ENCODE measurements at regions not wholly inside any gene's neighbourhood (a gene's known extent, or its start where the extent isn't known, plus 50 kb on each side); places are given as distances from the start of the nearest gene placed in this dataset.

DNA sequence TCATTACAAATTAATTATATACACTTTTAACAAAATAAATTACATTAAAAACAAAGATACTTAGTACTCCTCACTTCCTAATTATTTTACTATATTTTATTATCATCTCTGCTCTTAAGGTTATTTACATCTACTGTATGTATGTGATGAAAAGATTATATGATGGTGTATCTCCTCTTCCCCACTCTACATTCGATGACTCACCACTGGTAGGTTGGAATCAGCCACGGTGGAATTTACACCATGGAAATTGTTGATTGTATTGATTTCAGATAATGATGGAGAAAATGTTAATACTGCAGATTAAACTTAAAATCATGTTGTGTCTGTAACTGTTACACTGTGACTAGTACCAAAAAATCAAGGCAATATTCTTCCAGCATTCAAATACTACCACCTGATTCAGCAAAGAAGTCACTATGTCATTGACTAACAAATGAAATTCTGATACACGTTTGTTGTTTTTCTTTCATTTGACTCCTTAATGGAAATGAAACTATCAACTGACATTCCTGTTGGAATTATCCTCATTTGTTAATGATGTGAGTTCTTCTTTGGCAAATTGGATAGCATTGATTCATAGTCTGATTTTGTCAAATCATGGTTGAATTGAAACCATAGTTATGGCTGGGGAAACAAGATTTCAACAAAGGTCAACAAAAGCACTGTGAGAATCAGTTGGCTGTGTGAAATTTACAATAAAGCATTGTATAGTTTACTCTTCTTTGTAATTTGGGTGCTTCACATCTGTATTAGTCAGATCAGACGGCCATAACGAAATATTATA lies 69.0 kb upstream of the NLK start:
- H3F3A ChIP-seq (ENCODE audit: insufficient read depth, low read length, poor library complexity, severe bottlenecking): no peaks in the 10 kb centered on the region
- H3K27ac ChIP-seq (ENCODE audit: low read length): no peak overlapping the region

DNA sequence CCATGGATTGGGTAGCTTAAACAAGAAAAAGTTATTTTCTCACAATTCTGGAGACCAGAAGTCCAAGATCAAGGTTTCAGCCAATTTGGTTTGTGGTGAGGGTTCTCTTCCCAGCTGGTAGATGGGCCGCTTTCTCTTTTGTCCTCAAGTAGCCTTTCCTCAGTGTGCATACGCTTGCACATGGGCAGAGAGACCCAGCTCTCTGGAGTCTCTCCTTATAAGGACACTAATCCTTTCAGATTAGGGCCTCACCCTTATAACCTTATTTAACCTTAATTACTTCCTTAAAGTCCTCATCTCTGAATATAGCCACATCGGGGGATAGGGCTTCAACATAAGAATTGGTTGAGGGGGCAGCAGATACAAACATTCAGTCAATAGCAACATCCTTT lies 68.4 kb upstream of the NLK start:
- Histone ChIP-seq H3K36me3 (ENCODE audit: insufficient read depth, low read length) (no peaks in the 10 kb centered on the region), H3K4me3 (ENCODE audit: low read length) (no peak overlapping the region), H3K9me2 (ENCODE audit: insufficient read depth, low read length) (no peaks in the 10 kb centered on the region), H3K27ac (ENCODE audit: low read length) (no peak overlapping the region), H3K9me3 (ENCODE audit: low read length) (no peaks in the 10 kb centered on the region), H3K79me2 (replicated peaks; ENCODE audit: insufficient read depth, low read length) (no peaks in the 10 kb centered on the region), H3K4me2 (ENCODE audit: low read length) (no peak overlapping the region), H3F3A (ENCODE audit: insufficient read depth, low read length, poor library complexity, severe bottlenecking) (no peaks in the 10 kb centered on the region), H3K27me3 (ENCODE audit: insufficient read depth, low read depth, low read length) (no peaks in the 10 kb centered on the region), H4K20me1 (ENCODE audit: insufficient read depth) (no peaks in the 10 kb centered on the region), H2AFZ (ENCODE audit: low read depth, low read length) (no peak overlapping the region), H3K9ac (ENCODE audit: low read length) (no peak overlapping the region)
- TF ChIP-seq, protein P1, sequence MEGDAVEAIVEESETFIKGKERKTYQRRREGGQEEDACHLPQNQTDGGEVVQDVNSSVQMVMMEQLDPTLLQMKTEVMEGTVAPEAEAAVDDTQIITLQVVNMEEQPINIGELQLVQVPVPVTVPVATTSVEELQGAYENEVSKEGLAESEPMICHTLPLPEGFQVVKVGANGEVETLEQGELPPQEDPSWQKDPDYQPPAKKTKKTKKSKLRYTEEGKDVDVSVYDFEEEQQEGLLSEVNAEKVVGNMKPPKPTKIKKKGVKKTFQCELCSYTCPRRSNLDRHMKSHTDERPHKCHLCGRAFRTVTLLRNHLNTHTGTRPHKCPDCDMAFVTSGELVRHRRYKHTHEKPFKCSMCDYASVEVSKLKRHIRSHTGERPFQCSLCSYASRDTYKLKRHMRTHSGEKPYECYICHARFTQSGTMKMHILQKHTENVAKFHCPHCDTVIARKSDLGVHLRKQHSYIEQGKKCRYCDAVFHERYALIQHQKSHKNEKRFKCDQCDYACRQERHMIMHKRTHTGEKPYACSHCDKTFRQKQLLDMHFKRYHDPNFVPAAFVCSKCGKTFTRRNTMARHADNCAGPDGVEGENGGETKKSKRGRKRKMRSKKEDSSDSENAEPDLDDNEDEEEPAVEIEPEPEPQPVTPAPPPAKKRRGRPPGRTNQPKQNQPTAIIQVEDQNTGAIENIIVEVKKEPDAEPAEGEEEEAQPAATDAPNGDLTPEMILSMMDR (IDR thresholded peaks at IDR 0.05; ENCODE audit: poor library complexity, severe bottlenecking): no peak
- TF ChIP-seq, protein P2, sequence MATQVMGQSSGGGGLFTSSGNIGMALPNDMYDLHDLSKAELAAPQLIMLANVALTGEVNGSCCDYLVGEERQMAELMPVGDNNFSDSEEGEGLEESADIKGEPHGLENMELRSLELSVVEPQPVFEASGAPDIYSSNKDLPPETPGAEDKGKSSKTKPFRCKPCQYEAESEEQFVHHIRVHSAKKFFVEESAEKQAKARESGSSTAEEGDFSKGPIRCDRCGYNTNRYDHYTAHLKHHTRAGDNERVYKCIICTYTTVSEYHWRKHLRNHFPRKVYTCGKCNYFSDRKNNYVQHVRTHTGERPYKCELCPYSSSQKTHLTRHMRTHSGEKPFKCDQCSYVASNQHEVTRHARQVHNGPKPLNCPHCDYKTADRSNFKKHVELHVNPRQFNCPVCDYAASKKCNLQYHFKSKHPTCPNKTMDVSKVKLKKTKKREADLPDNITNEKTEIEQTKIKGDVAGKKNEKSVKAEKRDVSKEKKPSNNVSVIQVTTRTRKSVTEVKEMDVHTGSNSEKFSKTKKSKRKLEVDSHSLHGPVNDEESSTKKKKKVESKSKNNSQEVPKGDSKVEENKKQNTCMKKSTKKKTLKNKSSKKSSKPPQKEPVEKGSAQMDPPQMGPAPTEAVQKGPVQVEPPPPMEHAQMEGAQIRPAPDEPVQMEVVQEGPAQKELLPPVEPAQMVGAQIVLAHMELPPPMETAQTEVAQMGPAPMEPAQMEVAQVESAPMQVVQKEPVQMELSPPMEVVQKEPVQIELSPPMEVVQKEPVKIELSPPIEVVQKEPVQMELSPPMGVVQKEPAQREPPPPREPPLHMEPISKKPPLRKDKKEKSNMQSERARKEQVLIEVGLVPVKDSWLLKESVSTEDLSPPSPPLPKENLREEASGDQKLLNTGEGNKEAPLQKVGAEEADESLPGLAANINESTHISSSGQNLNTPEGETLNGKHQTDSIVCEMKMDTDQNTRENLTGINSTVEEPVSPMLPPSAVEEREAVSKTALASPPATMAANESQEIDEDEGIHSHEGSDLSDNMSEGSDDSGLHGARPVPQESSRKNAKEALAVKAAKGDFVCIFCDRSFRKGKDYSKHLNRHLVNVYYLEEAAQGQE (IDR thresholded peaks at IDR 0.05; ENCODE audit: borderline replicate concordance): no peak
- TF ChIP-seq EP300 (conservative IDR thresholded peaks at IDR 0.05; ENCODE audit: poor library complexity, severe bottlenecking) (no peak), SMC3 (conservative IDR thresholded peaks at IDR 0.05; ENCODE audit: poor library complexity) (no peak), EZH2 (IDR thresholded peaks at IDR 0.05; ENCODE audit: borderline replicate concordance, insufficient read depth, low read length, poor library complexity, severe bottlenecking) (no peak), MXI1 (conservative IDR thresholded peaks at IDR 0.05; ENCODE audit: poor library complexity, severe bottlenecking) (no peak), RAD21 (conservative IDR thresholded peaks at IDR 0.05) (no peak), TAF1 (IDR thresholded peaks at IDR 0.05; ENCODE audit: low read depth) (no peak), POLR2AphosphoS5 (IDR thresholded peaks at IDR 0.05) (no peak)

More for the DNA sequence above, 69.0 kb upstream of the NLK start:
- Histone ChIP-seq H3K79me2 (replicated peaks; ENCODE audit: insufficient read depth, low read length) (no peaks in the 10 kb centered on the region), H3K27me3 (ENCODE audit: insufficient read depth, low read depth, low read length) (no peaks in the 10 kb centered on the region), H2AFZ (ENCODE audit: low read depth, low read length) (no peak overlapping the region), H4K20me1 (ENCODE audit: insufficient read depth) (no peaks in the 10 kb centered on the region), H3K36me3 (ENCODE audit: insufficient read depth, low read length) (no peaks in the 10 kb centered on the region), H3K4me2 (ENCODE audit: low read length) (no peak overlapping the region), H3K9me2 (ENCODE audit: insufficient read depth, low read length) (no peaks in the 10 kb centered on the region), H3K4me3 (ENCODE audit: low read length) (no peak overlapping the region), H3K9me3 (ENCODE audit: low read length) (no peaks in the 10 kb centered on the region), H3K9ac (ENCODE audit: low read length) (no peak overlapping the region)
- no peak for TF ChIP-seq EP300 (conservative IDR thresholded peaks at IDR 0.05; ENCODE audit: poor library complexity, severe bottlenecking)
- TF ChIP-seq SMC3 (conservative IDR thresholded peaks at IDR 0.05; ENCODE audit: poor library complexity): no peak

All from neural cell (in vitro differentiated cells).